COR-L47 (cell line): ENCODE measurements at regions not wholly inside any gene's neighbourhood (a gene's known extent, or its start where the extent isn't known, plus 50 kb on each side); places are given as distances from the start of the nearest gene placed in this dataset.

Source experiments
- DNase-seq: peaks from one replicate; lab custom pipeline; 2025; lab: John Stamatoyannopoulos, UW

- no peak for DNase-seq
Measured at GRCh38 chr5:24712947-24713346, 68.2 kb upstream of the CDH10 start.

GRCh38 chr5:24712047-24712446, 67.3 kb upstream of the CDH10 start:
- DNase-seq: no peak

- DNase-seq: no peak
Measured at GRCh38 chr5:24703934-24704333, 59.2 kb upstream of the CDH10 start.
